Fibroblast of upper back skin (primary cell): ENCODE measurements at regions not wholly inside any gene's neighbourhood (a gene's known extent, or its start where the extent isn't known, plus 50 kb on each side); places are given as distances from the start of the nearest gene placed in this dataset.
A peak's percentile ranks its signal among the peaks of the same experiment; 100 is the strongest.

ENCODE experiments used
- DNase-seq: peaks from one replicate; pipeline ENCODE4 v3.0.0-alpha.2; 2013

- DNase-seq = no peak
These were observed 103.5 kb downstream of the EDN3 start for GRCh38 chr20:59403962-59404314.

- no peak for DNase-seq
These were observed 104.3 kb downstream of the EDN3 start for GRCh38 chr20:59404749-59405148.

GRCh38 chr20:59405226-59406200 is 105.1 kb downstream of the EDN3 start:
- no peak for DNase-seq

- no peak for DNase-seq
These were observed 106.0 kb downstream of the EDN3 start for GRCh38 chr20:59406446-59406845.

- DNase-seq = no peak
These were observed 110.8 kb downstream of the EDN3 start for GRCh38 chr20:59411170-59411569.

- no peak for DNase-seq
These were observed 111.2 kb downstream of the EDN3 start for GRCh38 chr20:59411589-59411988.

GRCh38 chr20:59412181-59412580 is 111.8 kb downstream of the EDN3 start:
- no peak for DNase-seq

GRCh38 chr20:59412875-59413284 is 112.5 kb downstream of the EDN3 start:
- DNase-seq = no peak

- no peak for DNase-seq
These were observed 113.0 kb downstream of the EDN3 start for GRCh38 chr20:59413326-59413865.

- DNase-seq = peak; percentile 5
These were observed 114.7 kb downstream of the EDN3 start for GRCh38 chr20:59414936-59415623.

GRCh38 chr20:59416916-59417315 is 116.5 kb downstream of the EDN3 start:
- no peak for DNase-seq

- DNase-seq = no peak
These were observed 120.7 kb downstream of the EDN3 start for GRCh38 chr20:59421089-59421488.

GRCh38 chr20:59421920-59422637 is 121.7 kb downstream of the EDN3 start:
- no peak for DNase-seq

- no peak for DNase-seq
These were observed 122.6 kb downstream of the EDN3 start for GRCh38 chr20:59422872-59423544.

- DNase-seq = no peak
These were observed 124.6 kb downstream of the EDN3 start for GRCh38 chr20:59424976-59425375.

- DNase-seq = no peak
These were observed 125.2 kb downstream of the EDN3 start for GRCh38 chr20:59425572-59425971.

GRCh38 chr20:59428006-59428405 is 127.6 kb downstream of the EDN3 start:
- DNase-seq = no peak

- DNase-seq = no peak
These were observed 128.2 kb downstream of the EDN3 start for GRCh38 chr20:59428441-59429205.

GRCh38 chr20:59429396-59429795 is 129.0 kb downstream of the EDN3 start:
- no peak for DNase-seq

- DNase-seq = no peak
These were observed 130.6 kb downstream of the EDN3 start for GRCh38 chr20:59431014-59431413.

- peak; percentile 38 for DNase-seq
These were observed 134.5 kb downstream of the EDN3 start for GRCh38 chr20:59434960-59435359.

GRCh38 chr20:59435518-59435917 is 135.1 kb downstream of the EDN3 start:
- no peak for DNase-seq
